GM19455 (cell line): ENCODE measurements at regions not wholly inside any gene's neighbourhood (a gene's known extent, or its start where the extent isn't known, plus 50 kb on each side); places are given as distances from the start of the nearest gene placed in this dataset.

Experiments used
- ATAC-seq: cut with Tn5 transposase; IDR thresholded peaks from one replicate; pipeline ENCODE4 v1.9.1; 2021; ENCODE audit not compliant: unreplicated experiment

- ATAC-seq = no peak
Observed at GRCh38 chr1:181863736-181864135, 197.8 kb downstream of the ZNF648 start.

DNA sequence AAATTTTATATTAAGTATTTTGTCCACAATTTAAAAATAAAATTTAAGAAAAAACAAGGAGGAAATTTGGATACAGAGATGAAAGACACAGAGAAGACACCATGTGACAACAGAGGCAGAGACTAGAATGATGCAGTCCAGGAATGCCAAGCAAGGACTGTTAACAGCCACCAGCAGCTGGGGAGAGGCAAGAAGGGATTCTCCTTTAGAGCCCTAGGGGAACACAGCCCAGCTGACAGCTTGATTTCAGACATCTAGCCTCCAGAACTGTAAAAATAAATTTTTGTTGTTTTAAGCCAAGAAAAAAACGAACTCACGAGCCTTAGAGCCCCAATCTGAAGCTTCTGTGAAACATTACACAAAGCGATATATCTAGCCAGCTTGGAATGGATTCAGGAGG is 198.5 kb downstream of the ZNF648 start:
- ATAC-seq = no peak

DNA sequence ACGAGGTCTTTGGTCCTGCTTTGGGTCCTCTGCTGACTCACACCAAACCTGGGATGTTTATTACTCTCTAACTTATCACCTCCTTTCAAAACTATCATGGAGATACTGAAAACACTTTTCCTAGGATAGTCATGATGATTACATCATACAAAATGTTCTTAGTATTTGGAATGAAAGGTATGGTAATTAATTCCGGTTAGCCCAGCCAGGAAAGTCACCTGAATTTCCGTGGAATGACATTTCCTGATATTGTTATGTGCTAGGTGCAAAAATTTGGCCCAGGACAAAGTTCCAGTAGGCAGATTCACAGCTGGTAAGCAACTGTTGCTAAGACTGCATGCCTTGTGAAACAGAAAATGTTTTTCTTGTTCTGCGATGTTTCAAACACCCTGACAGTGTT is 203.4 kb downstream of the ZNF648 start:
- ATAC-seq = no peak
